ENCODE measurements at regions not wholly inside any gene's neighbourhood (a gene's known extent, or its start where the extent isn't known, plus 50 kb on each side); places are given as distances from the start of the nearest gene placed in this dataset.

DNA sequence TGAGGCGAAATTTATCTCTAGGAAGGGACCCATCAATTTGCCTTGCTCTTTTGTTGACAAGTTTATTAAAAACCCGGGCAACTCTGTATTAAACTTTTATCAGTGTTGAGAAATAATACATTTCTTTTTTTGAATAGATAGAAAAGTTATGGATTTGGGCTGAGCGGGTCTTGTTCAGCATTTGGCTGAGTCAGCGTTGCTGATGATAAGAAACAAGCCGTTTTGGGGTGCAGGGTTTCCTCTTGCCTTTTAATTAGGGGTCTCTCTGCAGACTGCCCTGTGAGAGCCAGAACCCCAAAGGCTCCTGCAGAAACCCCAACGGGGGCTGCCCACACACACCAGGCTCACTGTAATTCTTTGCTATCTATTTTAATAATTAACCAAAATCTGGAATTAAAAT lies 82.1 kb upstream of the SLCO4A1 start:
- TF ChIP-seq, protein P1, sequence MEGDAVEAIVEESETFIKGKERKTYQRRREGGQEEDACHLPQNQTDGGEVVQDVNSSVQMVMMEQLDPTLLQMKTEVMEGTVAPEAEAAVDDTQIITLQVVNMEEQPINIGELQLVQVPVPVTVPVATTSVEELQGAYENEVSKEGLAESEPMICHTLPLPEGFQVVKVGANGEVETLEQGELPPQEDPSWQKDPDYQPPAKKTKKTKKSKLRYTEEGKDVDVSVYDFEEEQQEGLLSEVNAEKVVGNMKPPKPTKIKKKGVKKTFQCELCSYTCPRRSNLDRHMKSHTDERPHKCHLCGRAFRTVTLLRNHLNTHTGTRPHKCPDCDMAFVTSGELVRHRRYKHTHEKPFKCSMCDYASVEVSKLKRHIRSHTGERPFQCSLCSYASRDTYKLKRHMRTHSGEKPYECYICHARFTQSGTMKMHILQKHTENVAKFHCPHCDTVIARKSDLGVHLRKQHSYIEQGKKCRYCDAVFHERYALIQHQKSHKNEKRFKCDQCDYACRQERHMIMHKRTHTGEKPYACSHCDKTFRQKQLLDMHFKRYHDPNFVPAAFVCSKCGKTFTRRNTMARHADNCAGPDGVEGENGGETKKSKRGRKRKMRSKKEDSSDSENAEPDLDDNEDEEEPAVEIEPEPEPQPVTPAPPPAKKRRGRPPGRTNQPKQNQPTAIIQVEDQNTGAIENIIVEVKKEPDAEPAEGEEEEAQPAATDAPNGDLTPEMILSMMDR (IDR thresholded peaks at IDR 0.05; ENCODE audit: low read length) = no peak
- TF ChIP-seq EZH2 (optimal IDR thresholded peaks at IDR 0.05; ENCODE audit: low read depth, low read length) (no peak), EZH2phosphoT487 (IDR thresholded peaks at IDR 0.05; ENCODE audit: low read length) (no peak)
